ENCODE measurements at regions not wholly inside any gene's neighbourhood (a gene's known extent, or its start where the extent isn't known, plus 50 kb on each side); places are given as distances from the start of the nearest gene placed in this dataset.

DNA sequence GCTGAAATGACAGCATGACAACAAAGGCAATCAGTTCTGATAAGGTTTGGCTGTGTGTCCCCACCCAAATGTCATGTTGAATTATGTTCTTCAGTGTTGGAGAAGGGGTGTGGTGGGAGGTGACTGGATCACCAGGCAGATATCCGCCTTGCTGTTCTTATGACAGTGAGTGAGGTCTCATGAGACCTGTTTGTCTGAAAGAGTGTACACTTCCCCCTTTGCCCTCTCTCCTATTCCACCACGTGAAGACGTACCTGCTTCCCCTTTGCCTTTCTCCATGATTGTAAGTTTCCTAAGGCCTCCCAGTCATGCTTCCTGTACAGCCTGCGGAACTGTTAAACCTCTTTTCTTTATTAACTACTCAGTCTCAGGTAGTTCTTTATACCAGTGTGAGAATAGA lies 553.0 kb downstream of the DCDC2C start:
- TF ChIP-seq EZH2 (IDR thresholded peaks at IDR 0.05; ENCODE audit: insufficient read depth, poor library complexity, severe bottlenecking) = no peak
- TF ChIP-seq EZH2phosphoT487 (IDR thresholded peaks at IDR 0.05; ENCODE audit: insufficient read depth, low read depth) = no peak

Measured in GM23248 (cell line).